ENCODE measurements at regions not wholly inside any gene's neighbourhood (a gene's known extent, or its start where the extent isn't known, plus 50 kb on each side); places are given as distances from the start of the nearest gene placed in this dataset.
A peak's percentile ranks its signal among the peaks of the same experiment; 100 is the strongest.

GRCh38 chr12:81998761-81999378, 239.7 kb upstream of the PPFIA2 start:
- peak; percentile 40 for FAIRE-seq

DNA sequence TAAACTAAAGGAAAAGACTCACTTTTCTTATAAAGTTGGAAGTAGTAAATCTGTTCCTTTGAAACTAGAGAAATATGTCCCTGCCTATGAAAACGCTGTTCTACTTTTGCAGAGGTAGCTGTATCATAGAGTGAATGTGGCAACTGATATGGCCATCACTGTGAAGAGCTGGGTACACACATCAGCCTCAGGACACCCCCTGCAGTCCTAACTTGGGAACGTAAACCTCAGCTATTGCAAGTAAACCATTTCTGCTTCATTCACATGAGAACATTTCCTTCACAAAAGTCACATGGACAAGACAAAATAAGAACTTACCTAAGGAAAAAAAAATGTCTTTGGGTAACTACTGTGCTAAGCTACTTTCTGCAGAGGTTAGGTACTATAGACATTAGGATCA, 233.3 kb upstream of the PPFIA2 start:
- TF ChIP-seq, protein P1, sequence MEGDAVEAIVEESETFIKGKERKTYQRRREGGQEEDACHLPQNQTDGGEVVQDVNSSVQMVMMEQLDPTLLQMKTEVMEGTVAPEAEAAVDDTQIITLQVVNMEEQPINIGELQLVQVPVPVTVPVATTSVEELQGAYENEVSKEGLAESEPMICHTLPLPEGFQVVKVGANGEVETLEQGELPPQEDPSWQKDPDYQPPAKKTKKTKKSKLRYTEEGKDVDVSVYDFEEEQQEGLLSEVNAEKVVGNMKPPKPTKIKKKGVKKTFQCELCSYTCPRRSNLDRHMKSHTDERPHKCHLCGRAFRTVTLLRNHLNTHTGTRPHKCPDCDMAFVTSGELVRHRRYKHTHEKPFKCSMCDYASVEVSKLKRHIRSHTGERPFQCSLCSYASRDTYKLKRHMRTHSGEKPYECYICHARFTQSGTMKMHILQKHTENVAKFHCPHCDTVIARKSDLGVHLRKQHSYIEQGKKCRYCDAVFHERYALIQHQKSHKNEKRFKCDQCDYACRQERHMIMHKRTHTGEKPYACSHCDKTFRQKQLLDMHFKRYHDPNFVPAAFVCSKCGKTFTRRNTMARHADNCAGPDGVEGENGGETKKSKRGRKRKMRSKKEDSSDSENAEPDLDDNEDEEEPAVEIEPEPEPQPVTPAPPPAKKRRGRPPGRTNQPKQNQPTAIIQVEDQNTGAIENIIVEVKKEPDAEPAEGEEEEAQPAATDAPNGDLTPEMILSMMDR (IDR thresholded peaks at IDR 0.05; ENCODE audit: insufficient read depth, low read length, severe bottlenecking): peak; percentile 6
- DNase-seq (ENCODE audit: low read depth) (peak; percentile 20), FAIRE-seq (no peak)
- no peak overlapping the region for H3K4me3 ChIP-seq (ENCODE audit: low read depth, low read length)
- no peaks in the 10 kb centered on the region for H3K36me3 ChIP-seq (ENCODE audit: control insufficient read depth, insufficient read depth, low read length)
- no peaks in the 10 kb centered on the region for H3K27me3 ChIP-seq (ENCODE audit: control insufficient read depth, insufficient read depth, low read length)

More at GRCh38 chr12:81998761-81999378, 239.7 kb upstream of the PPFIA2 start:
- peak; percentile 98 for DNase-seq (ENCODE audit: low read depth)
- TF ChIP-seq, protein P1 (IDR thresholded peaks at IDR 0.05; ENCODE audit: insufficient read depth, low read length, severe bottlenecking): no peak
- H3K4me3 ChIP-seq (ENCODE audit: low read depth, low read length): no peak overlapping the region
- no peaks in the 10 kb centered on the region for H3K36me3 ChIP-seq (ENCODE audit: control insufficient read depth, insufficient read depth, low read length)
- H3K27me3 ChIP-seq (ENCODE audit: control insufficient read depth, insufficient read depth, low read length): no peaks in the 10 kb centered on the region

- FAIRE-seq: no peak
- Histone ChIP-seq H3K36me3 (ENCODE audit: control insufficient read depth, insufficient read depth, low read length) (no peaks in the 10 kb centered on the region), H3K4me3 (ENCODE audit: low read depth, low read length) (no peak overlapping the region), H3K27me3 (ENCODE audit: control insufficient read depth, insufficient read depth, low read length) (no peaks in the 10 kb centered on the region)
- TF ChIP-seq, protein P1 (IDR thresholded peaks at IDR 0.05; ENCODE audit: insufficient read depth, low read length, severe bottlenecking): no peak
- DNase-seq (ENCODE audit: low read depth): no peak
These were observed 232.7 kb upstream of the PPFIA2 start for GRCh38 chr12:81991868-81992267.

DNA sequence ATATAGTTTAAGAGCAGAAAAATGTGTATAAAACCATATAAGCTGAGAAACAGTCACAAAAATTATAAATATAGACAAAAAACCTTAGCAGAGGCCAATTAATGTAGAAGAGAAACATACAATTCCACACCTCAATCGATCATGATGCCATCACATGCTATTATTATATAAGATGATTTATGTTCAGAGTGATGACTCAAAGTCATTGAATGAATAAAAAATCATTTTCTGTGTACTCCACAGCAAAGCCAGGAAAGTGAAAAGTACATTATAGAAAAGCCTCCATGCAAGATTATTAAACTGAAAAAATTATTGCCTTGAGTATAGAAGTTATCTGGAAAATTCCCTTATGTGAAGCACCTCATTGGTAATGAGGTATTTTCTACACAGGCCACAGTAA, 229.2 kb upstream of the PPFIA2 start:
- Histone ChIP-seq H3K27me3 (ENCODE audit: control insufficient read depth, insufficient read depth, low read length) (no peaks in the 10 kb centered on the region), H3K4me3 (ENCODE audit: low read depth, low read length) (no peak overlapping the region), H3K36me3 (ENCODE audit: control insufficient read depth, insufficient read depth, low read length) (no peaks in the 10 kb centered on the region)
- DNase-seq (ENCODE audit: low read depth): no peak
- no peak for FAIRE-seq
- TF ChIP-seq, protein P1 (IDR thresholded peaks at IDR 0.05; ENCODE audit: insufficient read depth, low read length, severe bottlenecking): no peak

- Histone ChIP-seq H3K36me3 (ENCODE audit: control insufficient read depth, insufficient read depth, low read length) (no peaks in the 10 kb centered on the region), H3K4me3 (ENCODE audit: low read depth, low read length) (no peak overlapping the region), H3K27me3 (ENCODE audit: control insufficient read depth, insufficient read depth, low read length) (no peaks in the 10 kb centered on the region)
- DNase-seq (ENCODE audit: low read depth) (no peak), FAIRE-seq (no peak)
- TF ChIP-seq, protein P1 (IDR thresholded peaks at IDR 0.05; ENCODE audit: insufficient read depth, low read length, severe bottlenecking): no peak
These were observed 228.2 kb upstream of the PPFIA2 start for GRCh38 chr12:81987371-81987770.

DNA sequence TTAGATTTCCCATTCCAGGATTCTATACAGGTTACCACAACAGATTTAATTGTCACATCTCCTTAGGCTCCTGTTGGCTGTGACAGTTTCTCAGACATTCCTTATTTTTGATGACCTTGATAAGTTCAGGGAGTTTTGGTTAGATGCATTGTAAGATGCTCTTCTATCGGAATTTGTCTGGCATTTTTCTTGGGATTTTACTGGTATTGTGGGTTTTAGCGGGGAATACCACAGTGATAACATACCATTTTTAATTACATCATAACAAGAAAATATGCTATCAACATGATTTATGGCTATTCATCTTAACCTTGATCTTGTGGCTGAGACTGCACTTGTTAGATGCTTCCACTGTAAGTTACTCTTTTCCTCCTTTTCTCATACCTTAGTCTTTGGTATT, 217.5 kb upstream of the PPFIA2 start:
- FAIRE-seq (no peak), DNase-seq (ENCODE audit: low read depth) (no peak)
- H3K27me3 ChIP-seq (ENCODE audit: control insufficient read depth, insufficient read depth, low read length): no peaks in the 10 kb centered on the region
- TF ChIP-seq, protein P1 (IDR thresholded peaks at IDR 0.05; ENCODE audit: insufficient read depth, low read length, severe bottlenecking): no peak
- no peaks in the 10 kb centered on the region for H3K36me3 ChIP-seq (ENCODE audit: control insufficient read depth, insufficient read depth, low read length)
- H3K4me3 ChIP-seq (ENCODE audit: low read depth, low read length): no peak overlapping the region
